Activated naive CD4-positive, alpha-beta T cell (primary cell): ENCODE measurements at regions not wholly inside any gene's neighbourhood (a gene's known extent, or its start where the extent isn't known, plus 50 kb on each side); places are given as distances from the start of the nearest gene placed in this dataset.

Experiments used
- DNase-seq, 4 experiments: peaks; one replicate each; lab custom pipeline; 2025; lab: John Stamatoyannopoulos, UW

- DNase-seq = no peak
These were observed 92.6 kb upstream of the VRK2 start for GRCh38 chr2:57954020-57954419.

- no peak for DNase-seq
These were observed 89.4 kb upstream of the VRK2 start for GRCh38 chr2:57957238-57957637.

- no peak for DNase-seq
These were observed 87.2 kb upstream of the VRK2 start for GRCh38 chr2:57959390-57959789.

GRCh38 chr2:57962861-57963260 lies 83.7 kb upstream of the VRK2 start:
- DNase-seq = no peak

- DNase-seq = no peak
These were observed 81.4 kb upstream of the VRK2 start for GRCh38 chr2:57965219-57965618.

GRCh38 chr2:57965961-57966360 lies 80.6 kb upstream of the VRK2 start:
- DNase-seq = no peak

GRCh38 chr2:57973621-57974186 lies 72.9 kb upstream of the VRK2 start:
- DNase-seq = no peak

GRCh38 chr2:57979158-57979557 lies 67.4 kb upstream of the VRK2 start:
- DNase-seq = no peak

GRCh38 chr2:57981083-57981768 lies 65.4 kb upstream of the VRK2 start:
- DNase-seq = no peak

- DNase-seq = no peak
These were observed 58.6 kb upstream of the VRK2 start for GRCh38 chr2:57987835-57988573.

GRCh38 chr2:57990118-57990725 lies 56.4 kb upstream of the VRK2 start:
- no peak for DNase-seq
